GM21367 (cell line): ENCODE measurements at regions not wholly inside any gene's neighbourhood (a gene's known extent, or its start where the extent isn't known, plus 50 kb on each side); places are given as distances from the start of the nearest gene placed in this dataset.
"Not testable (repeated sequence)": the region's sequence is repeated elsewhere in the genome, so short reads cannot be mapped to it uniquely, and the experiment has no call there.

ENCODE experiments used
- ATAC-seq: cut with Tn5 transposase; IDR thresholded peaks from one replicate; pipeline ENCODE4 v1.9.1; 2021; ENCODE audit not compliant: unreplicated experiment

GRCh38 chr5:82448374-82448773 lies 170.2 kb upstream of the RPS23 start:
- no peak for ATAC-seq

- no peak for ATAC-seq
Measured at GRCh38 chr5:82447913-82448312, 169.8 kb upstream of the RPS23 start.

GRCh38 chr5:82446809-82447208 lies 168.7 kb upstream of the RPS23 start:
- ATAC-seq: no peak

- ATAC-seq: no peak
Measured at GRCh38 chr5:82445726-82446335, 167.7 kb upstream of the RPS23 start.

DNA sequence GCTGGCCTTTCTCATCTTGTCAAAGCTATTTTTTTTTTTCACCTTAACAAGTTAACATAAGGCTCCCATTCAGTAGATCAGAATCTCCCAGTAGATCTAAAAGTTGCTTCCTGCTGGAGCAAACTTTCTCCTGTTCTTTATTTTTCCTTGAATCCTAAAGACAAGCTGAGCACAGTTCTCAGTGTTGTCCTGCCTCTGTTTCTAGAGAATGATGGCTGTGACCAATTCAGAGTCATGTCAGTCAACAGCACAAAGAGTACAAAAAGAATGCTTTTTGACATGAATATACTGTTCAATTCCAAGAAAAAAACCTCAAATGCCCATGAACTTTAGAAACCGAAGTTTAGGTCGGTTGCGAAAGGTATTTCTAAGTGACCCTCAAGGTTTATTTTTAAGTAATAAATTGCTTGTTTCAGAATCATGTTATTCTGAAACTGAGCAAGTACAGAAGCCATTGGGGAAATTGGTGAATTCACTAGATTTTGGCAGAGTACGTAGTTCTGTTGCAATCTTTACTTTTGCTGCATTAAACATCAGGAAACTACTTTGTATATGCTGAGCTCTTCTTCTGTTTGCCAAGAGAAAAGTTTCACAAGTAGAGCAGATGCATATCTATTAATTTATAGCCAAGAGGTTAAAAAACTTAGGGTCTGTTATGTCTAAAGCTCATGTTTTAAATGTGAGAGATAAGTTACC lies 161.7 kb upstream of the RPS23 start:
- no peak for ATAC-seq

DNA sequence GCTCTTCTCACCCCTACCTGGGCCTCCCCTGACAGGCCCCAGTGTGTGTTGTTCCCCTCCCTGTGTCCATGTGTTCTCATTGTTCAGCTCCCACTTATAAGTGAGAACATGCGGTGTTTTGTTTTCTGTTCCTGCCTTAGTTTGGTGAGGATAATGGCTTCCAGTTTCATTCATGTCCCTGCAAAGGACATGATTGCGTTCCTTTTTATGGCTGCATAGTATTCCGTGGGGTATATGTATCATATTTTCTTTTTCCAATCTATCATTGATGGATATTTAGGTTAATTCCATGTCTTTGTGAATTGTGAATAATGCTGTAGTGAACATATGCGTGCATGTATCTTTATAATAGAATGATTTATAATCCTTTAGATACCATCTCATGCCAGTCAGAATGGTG lies 159.4 kb upstream of the RPS23 start:
- ATAC-seq: not testable (repeated sequence)

GRCh38 chr5:82436291-82436690 lies 158.1 kb upstream of the RPS23 start:
- no peak for ATAC-seq

DNA sequence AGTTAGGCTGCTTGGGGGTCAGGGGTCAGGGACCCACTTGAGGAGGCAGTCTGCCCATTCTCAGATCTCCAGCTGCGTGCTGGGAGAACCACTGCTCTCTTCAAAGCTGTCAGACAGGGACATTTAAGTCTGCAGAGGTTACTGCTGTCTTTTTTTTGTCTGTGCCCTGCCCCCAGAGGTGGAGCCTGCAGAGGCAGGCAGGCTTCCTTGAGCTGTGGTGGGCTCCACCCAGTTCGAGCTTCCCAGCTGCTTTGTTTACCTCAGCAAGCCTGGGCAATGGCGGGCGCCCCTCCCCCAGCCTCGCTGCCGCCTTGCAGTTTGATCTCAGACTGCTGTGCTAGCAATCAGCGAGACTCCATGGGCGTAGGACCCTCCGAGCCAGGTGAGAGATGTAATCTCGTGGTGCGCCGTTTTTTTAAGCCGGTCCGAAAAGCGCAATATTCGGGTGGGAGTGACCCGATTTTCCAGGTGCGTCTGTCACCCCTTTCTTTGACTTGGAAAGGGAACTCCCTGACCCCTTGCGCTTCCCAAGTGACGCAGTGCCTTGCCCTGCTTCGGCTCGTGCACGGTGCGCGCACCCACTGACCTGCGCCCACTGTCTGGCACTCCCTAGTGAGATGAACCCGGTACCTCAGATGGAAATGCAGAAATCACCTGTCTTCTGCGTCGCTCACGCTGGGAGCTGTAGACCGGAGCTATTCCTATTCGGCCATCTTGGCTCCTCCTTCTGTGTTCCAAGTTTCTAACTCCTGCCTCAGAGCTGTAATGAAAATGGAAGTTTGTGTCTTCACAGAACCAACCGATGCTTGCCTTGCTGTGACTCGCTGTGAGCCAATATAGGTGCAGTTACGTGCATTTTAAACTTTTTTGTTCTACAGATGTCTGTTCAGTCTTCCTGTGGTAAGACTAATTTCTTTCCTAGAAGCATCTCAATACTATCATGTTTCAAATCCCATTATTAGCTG lies 156.8 kb upstream of the RPS23 start:
- not testable (repeated sequence) for ATAC-seq

GRCh38 chr5:82426464-82427154 lies 148.5 kb upstream of the RPS23 start:
- no peak for ATAC-seq

GRCh38 chr5:82425591-82425990 lies 147.4 kb upstream of the RPS23 start:
- ATAC-seq: no peak

DNA sequence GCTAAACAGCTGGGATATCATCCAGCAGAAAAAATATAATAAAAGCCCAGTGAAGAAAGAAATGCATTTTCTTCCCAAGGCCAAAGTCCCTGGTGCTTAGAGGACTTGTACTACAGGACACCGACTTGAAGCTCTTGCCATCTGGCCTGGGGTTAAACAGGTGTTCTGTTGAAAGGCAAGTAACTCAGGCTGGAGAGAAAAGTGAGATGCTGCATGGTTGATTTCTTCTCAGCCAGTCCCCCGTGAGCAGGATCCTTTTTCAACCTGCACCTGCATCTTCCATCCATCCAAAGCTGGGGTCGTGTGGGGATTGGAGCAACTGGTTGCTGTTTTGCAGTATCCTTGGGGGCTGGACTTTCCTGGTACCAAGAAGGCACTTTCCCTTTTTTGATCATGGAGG lies 146.1 kb upstream of the RPS23 start:
- no peak for ATAC-seq

DNA sequence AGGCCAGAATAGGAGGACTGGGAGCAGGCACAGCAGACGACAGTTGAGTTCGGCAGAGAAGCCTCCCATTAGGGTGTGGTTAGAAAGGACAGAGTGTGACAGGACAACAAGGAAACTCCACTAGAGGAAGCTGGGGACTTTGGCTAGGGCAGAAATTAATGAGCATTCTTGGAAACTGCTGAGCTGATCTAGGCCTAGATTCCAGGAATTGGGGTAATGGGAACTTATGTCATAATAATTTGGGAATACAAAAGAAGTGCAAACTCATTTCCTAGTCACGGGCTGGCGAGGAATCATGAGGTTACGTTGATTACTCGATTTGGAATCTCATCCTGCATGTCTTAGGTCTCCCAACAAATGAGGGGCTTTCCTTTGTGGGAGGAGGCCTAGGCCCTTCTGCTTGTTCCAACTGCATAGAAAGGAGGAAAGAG lies 144.6 kb upstream of the RPS23 start:
- ATAC-seq: no peak

DNA sequence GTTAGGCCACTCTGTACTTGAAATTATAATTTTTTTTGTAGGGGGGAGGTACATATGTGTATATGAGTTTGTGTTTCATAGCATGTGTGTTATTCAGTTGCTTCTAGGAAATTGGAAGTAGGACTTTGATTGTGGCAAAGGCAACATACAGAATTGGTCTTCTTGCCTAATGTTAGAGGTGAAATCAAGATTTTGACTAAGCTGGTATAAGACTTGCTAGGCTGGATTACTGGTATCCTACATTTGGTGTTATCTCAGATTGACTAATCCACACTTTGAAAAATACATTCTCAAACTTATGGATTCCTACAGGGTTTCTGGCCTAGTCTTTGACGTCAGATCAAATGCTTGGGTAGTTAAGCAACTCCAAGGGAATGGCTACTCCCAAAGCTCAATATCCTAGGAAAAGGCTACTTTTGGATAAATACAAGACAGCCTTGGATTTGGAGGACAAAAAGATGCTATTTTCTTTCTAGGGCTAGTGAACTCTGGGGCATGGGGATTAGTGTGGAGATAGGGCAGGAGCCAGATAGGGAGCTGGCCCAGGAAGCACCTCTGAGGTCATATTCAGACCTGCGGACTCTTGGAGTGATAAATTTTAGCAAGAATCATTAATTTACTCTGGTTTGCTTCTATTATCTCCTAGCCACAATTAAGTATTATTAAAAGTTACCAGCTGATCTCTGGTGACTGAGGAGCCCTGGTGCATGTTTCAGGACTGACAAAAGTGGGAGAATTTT lies 144.0 kb upstream of the RPS23 start:
- no peak for ATAC-seq

GRCh38 chr5:82421119-82421518 lies 143.0 kb upstream of the RPS23 start:
- no peak for ATAC-seq

- ATAC-seq: not testable (repeated sequence)
Measured at GRCh38 chr5:82420524-82420923, 142.4 kb upstream of the RPS23 start.

DNA sequence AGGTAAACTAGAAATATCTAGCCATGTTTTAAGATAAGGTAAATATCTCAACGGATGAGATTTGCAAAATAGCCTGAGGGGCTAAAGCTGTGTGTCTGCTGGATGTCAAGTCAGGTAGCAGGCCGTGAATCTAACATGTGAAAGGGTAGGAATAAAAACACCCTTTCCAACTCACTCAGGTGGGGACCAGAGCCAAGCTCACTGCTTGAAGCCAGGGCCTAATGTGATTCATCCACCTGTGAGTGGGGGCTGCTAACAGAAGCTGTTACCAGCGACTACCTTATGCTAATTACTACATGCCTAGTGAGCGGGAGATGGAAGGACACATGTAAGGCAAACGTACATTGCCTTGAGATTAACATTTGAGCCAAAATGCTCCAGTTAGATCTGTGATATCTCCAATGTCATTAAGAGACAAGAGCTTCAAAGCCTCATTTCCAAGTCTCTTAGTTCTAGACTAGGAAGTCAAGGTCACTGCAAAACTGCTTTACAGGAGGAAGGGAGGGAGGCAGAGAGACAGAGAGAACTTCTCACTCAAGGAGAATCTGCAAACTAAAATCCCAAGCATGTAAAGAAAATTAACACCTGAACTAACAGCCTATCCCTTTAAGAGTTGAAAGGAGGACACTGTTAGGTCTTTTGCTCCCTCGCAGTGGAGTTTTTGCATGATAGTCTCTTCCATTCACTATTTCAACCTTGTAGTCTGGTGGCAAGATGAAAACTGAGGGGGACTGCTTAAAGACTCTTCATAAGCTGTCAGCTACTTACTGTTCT lies 141.6 kb upstream of the RPS23 start:
- no peak for ATAC-seq

GRCh38 chr5:82418608-82418950 lies 140.4 kb upstream of the RPS23 start:
- ATAC-seq: no peak

DNA sequence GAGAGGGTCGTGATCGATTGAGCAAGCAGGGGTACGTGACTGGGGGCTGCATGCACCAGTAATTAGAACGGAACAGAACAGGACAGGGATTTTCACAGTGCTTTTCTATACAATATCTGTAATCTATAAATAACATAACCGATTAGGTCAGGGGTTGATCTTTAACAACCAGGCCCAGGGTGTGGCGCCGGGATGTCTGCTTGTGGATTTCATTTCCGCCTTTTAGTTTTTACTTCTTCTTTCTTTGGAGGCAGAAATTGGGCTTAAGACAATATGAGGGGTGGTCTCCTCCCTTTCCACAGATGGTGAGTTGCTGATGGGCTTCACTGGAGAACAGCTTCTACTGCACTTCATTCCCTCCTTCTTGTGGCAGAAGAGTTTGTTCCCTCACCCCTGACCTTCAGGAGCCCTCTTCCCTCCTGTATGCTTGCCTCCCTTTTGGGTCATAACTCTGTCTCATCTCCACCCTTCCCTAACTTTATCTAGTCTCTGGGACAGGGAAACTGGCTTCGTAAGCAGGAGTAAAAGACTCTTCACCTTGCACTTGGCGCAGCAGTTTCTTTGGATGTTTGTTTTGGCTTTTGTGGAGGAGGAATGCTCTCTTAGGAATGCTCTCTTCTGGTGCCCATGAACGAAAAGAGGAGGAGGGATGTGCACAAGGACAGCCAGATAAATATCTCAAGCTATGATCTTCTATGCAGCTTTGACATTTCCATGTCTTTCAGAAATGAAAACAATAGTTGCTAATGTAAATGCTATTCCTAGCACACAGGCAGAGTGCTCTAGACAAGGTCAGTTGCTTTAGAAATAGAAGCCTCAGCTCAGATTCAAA lies 139.8 kb upstream of the RPS23 start:
- ATAC-seq: no peak

- ATAC-seq: no peak
Measured at GRCh38 chr5:82416512-82416911, 138.4 kb upstream of the RPS23 start.
